IMR-90 (cell line): ENCODE measurements at regions not wholly inside any gene's neighbourhood (a gene's known extent, or its start where the extent isn't known, plus 50 kb on each side); places are given as distances from the start of the nearest gene placed in this dataset.

Experiments used
- ATAC-seq: fragments of 200-7000 bp; cut with Tn5 transposase; 2 replicates; pipeline ENCODE4 v1.9.1; 2020; ENCODE audit warnings: low read depth, mild to moderate bottlenecking, moderate library complexity
- BruUV-seq: library from RNA; stranded (reverse); fragments of 400-500 nt; replicated peaks from 2 replicates; lab custom pipeline; 2021; lab: Mats Ljungman, UMichigan
- CTCF ChIA-PET: fragments of 300-600 bp; formaldehyde crosslinking; extraction: SDS; loops from one replicate; lab custom pipeline; 2021; ENCODE audit warnings: antibody characterized with exemption; lab: Yijun Ruan, JAX
- POLR2A ChIA-PET: fragments of 300-600 bp; sonication (Branson Sonifier 250); formaldehyde crosslinking; loops from one replicate; lab custom pipeline; 2022; ENCODE audit warnings: antibody characterized with exemption; ENCODE audit not compliant: unreplicated experiment; lab: Charles Lee
- DNase-seq: peaks from one replicate; pipeline ENCODE4 v3.0.0; 2013
- H2AFZ ChIP-seq: replicated peaks from 2 replicates; pipeline ENCODE3; 2013; ENCODE audit warnings: low read length, mild to moderate bottlenecking; ENCODE audit not compliant: poor library complexity
- H2AK5ac ChIP-seq: 2 replicates; pipeline ENCODE4 v1.6.1; 2013; ENCODE audit warnings: low read depth, low read length, inconsistent platforms
- H2AK9ac ChIP-seq: replicated peaks from 2 replicates; pipeline ENCODE3; 2013; ENCODE audit warnings: mild to moderate bottlenecking, low read depth, low read length, moderate library complexity; ENCODE audit not compliant: poor library complexity
- H2BK120ac ChIP-seq: 2 replicates; pipeline ENCODE4 v1.6.1; 2013; ENCODE audit warnings: low read depth, low read length, inconsistent platforms
- H2BK15ac ChIP-seq: 3 replicates; pipeline ENCODE4 v1.6.1; 2013; ENCODE audit warnings: low read depth, low read length, inconsistent platforms
- H2BK20ac ChIP-seq: 2 replicates; pipeline ENCODE4 v1.6.1; 2013; ENCODE audit warnings: low read depth, mild to moderate bottlenecking, inconsistent platforms, low read length, moderate library complexity
- H2BK5ac ChIP-seq: 2 replicates; pipeline ENCODE4 v1.6.1; 2013; ENCODE audit warnings: mild to moderate bottlenecking, low read depth, low read length, inconsistent platforms; ENCODE audit not compliant: poor library complexity, severe bottlenecking
- H3K14ac ChIP-seq: replicated peaks from 2 replicates; pipeline ENCODE4 v1.6.1; 2013; ENCODE audit warnings: low read depth, low read length, inconsistent platforms
- H3K18ac ChIP-seq: 2 replicates; pipeline ENCODE4 v1.6.1; 2013; ENCODE audit warnings: low read depth, low read length, control low read depth
- H3K23ac ChIP-seq: 2 replicates; pipeline ENCODE4 v1.6.1; 2013; ENCODE audit warnings: low read depth, low read length, inconsistent platforms
- H3K27ac ChIP-seq: 2 replicates; pipeline ENCODE4 v1.5.1; 2013; ENCODE audit warnings: mild to moderate bottlenecking, control low read depth, low read length; ENCODE audit not compliant: insufficient read depth
- H3K27me3 ChIP-seq: 2 replicates; pipeline ENCODE4 v1.6.1; 2013; ENCODE audit warnings: low read length; ENCODE audit not compliant: control insufficient read depth, insufficient read depth
- H3K36me3 ChIP-seq: 2 replicates; pipeline ENCODE4 v1.6.1; 2013; ENCODE audit warnings: low read length, mixed read lengths; ENCODE audit not compliant: control insufficient read depth, insufficient read depth
- H3K4ac ChIP-seq: 2 replicates; pipeline ENCODE4 v1.6.1; 2013; ENCODE audit warnings: low read depth, low read length, inconsistent platforms
- H3K4me1 ChIP-seq: 2 replicates; pipeline ENCODE4 v1.6.1; 2013; ENCODE audit warnings: low read length, mixed read lengths; ENCODE audit not compliant: control insufficient read depth, insufficient read depth
- H3K4me2 ChIP-seq: 2 replicates; pipeline ENCODE4 v1.6.1; 2013; ENCODE audit warnings: low read depth, mild to moderate bottlenecking, control low read depth, low read length, moderate library complexity
- H3K4me3 ChIP-seq: 2 replicates; pipeline ENCODE4 v1.5.1; 2013; ENCODE audit warnings: low read depth, mild to moderate bottlenecking, control low read depth, low read length, moderate library complexity; ENCODE audit not compliant: insufficient read depth
- H3K56ac ChIP-seq: 2 replicates; pipeline ENCODE4 v1.6.1; 2013; ENCODE audit warnings: low read length, inconsistent platforms; ENCODE audit not compliant: insufficient read depth; ENCODE audit errors: extremely low read depth
- H3K79me1 ChIP-seq, 2 experiments: 2 replicates each; pipeline ENCODE4 v1.6.1; 2013; ENCODE audit warnings: low read length in 2 of 2, inconsistent platforms in 1 of 2, low read depth in 1 of 2
- H3K9ac ChIP-seq: 2 replicates; pipeline ENCODE4 v1.6.1; 2013; ENCODE audit warnings: low read depth, low read length, control low read depth
- H3K9me1 ChIP-seq: 2 replicates; pipeline ENCODE4 v1.6.1; 2013; ENCODE audit warnings: low read length, inconsistent platforms; ENCODE audit not compliant: insufficient read depth
- H3K9me3 ChIP-seq: 2 replicates; pipeline ENCODE4 v1.6.1; 2013; ENCODE audit warnings: low read length; ENCODE audit not compliant: control insufficient read depth, insufficient read depth
- H4K20me1 ChIP-seq: 2 replicates; pipeline ENCODE4 v1.6.1; 2013; ENCODE audit warnings: low read length, inconsistent platforms; ENCODE audit not compliant: insufficient read depth
- H4K5ac ChIP-seq: 2 replicates; pipeline ENCODE4 v1.6.1; 2013; ENCODE audit warnings: mild to moderate bottlenecking, low read depth, low read length, control low read depth
- H4K8ac ChIP-seq, 2 experiments: 2 replicates each; pipeline ENCODE4 v1.6.1; 2013; ENCODE audit warnings: low read depth in 2 of 2, low read length in 2 of 2, control low read depth in 1 of 2, inconsistent platforms in 1 of 2
- H4K91ac ChIP-seq: 2 replicates; pipeline ENCODE4 v1.6.1; 2013; ENCODE audit warnings: low read depth, low read length, inconsistent platforms; ENCODE audit not compliant: insufficient read depth
- BHLHE40 ChIP-seq: fragments of 150-350 bp; IDR thresholded peaks from 2 replicates; pipeline ENCODE4 v1.6.1; 2016; ENCODE audit warnings: mild to moderate bottlenecking, low read depth, low read length
- CEBPB ChIP-seq: IDR thresholded peaks from 2 replicates; pipeline ENCODE4 v1.6.1; 2012; ENCODE audit warnings: low read depth, low read length, improper control_type of control experiment
- CHD1 ChIP-seq: IDR thresholded peaks from 2 replicates; pipeline ENCODE4 v1.6.1; 2012; ENCODE audit warnings: low read depth, low read length, improper control_type of control experiment
- CTCF ChIP-seq: conservative IDR thresholded peaks from 2 replicates; pipeline ENCODE4 v1.5.1; 2012; ENCODE audit warnings: mild to moderate bottlenecking, low read depth, low read length, improper control_type of control experiment
- MAFK ChIP-seq: IDR thresholded peaks from 2 replicates; pipeline ENCODE4 v1.6.1; 2012; ENCODE audit warnings: low read depth, low read length, improper control_type of control experiment
- MAZ ChIP-seq: IDR thresholded peaks from 2 replicates; pipeline ENCODE4 v1.6.1; 2012; ENCODE audit warnings: low read depth, mild to moderate bottlenecking, low read length, improper control_type of control experiment, moderate library complexity, borderline replicate concordance
- MXI1 ChIP-seq: IDR thresholded peaks from 2 replicates; pipeline ENCODE4 v1.6.1; 2012; ENCODE audit warnings: low read depth, mild to moderate bottlenecking, low read length, moderate library complexity, borderline replicate concordance
- POLR2A ChIP-seq: IDR thresholded peaks from 2 replicates; pipeline ENCODE4 v1.6.1; 2012; ENCODE audit warnings: mild to moderate bottlenecking, low read depth, low read length
- RCOR1 ChIP-seq: IDR thresholded peaks from 2 replicates; pipeline ENCODE4 v1.6.1; 2012; ENCODE audit warnings: mild to moderate bottlenecking, low read length, improper control_type of control experiment; ENCODE audit not compliant: insufficient replicate concordance
- WGBS, 2 experiments: methylation state at CpG; one replicate each; pipeline versions ENCODE4 v1.1.5 to v1.1.7; 2013; ENCODE audit warnings: missing lambda C conversion rate in 2 of 2; ENCODE audit not compliant: insufficient read length in 1 of 2; ENCODE audit errors: extremely low coverage in 2 of 2; 5-methylcytosine and 5-hydroxymethylcytosine counted together
- dilution Hi-C: fragments of 300-500 bp; cut with HindIII; formaldehyde crosslinking; loops from one replicate; pipeline ENCODE4 v1.14.3; 2018; ENCODE audit warnings: low sequenced_read_pairs; ENCODE audit not compliant: unreplicated experiment
- in situ Hi-C: fragments of 300-500 bp; cut with MboI; formaldehyde crosslinking; loops from 3 replicates; pipeline ENCODE4 v1.14.3; 2019; ENCODE audit warnings: low sequenced_read_pairs, inconsistent platforms, mixed read lengths
- intact Hi-C: fragments of 100-400 bp; cut with micrococcal nuclease; formaldehyde crosslinking; loops from 2 replicates; pipeline ENCODE4 v1.10.0; 2022
- TF ChIP-seq, protein P1 (sequence below): fragments of 150-350 bp; IDR thresholded peaks from 2 replicates; pipeline ENCODE4 v1.6.1; 2016; ENCODE audit warnings: low read depth, mild to moderate bottlenecking, low read length, moderate library complexity, borderline replicate concordance

- DNase-seq (no peak), ATAC-seq (no peak)
- Histone ChIP-seq H3K27ac (no peak overlapping the region), H3K4ac (no peak overlapping the region), H3K27me3 (peaks cover 3% of the 10 kb centered on the region), H3K79me1 (no peaks in the 10 kb centered on the region), H3K14ac (no peak overlapping the region), H2BK120ac (no peak overlapping the region), H3K9ac (no peak overlapping the region), H3K23ac (no peak overlapping the region), H3K9me3 (peaks cover 3% of the 10 kb centered on the region; the same call in 1 of the 2 replicates), H4K5ac (no peak overlapping the region), H2AFZ (no peak overlapping the region), H4K20me1 (no peaks in the 10 kb centered on the region), H3K36me3 (no peaks in the 10 kb centered on the region), H3K4me1 (no peaks in the 10 kb centered on the region), H3K56ac (no peak overlapping the region), H2BK15ac (no peak overlapping the region), H4K8ac (no peak overlapping the region), H3K9me1 (no peaks in the 10 kb centered on the region), H2BK5ac (no peak overlapping the region), H2BK20ac (no peak overlapping the region), H2AK9ac (no peak overlapping the region), H3K18ac (no peak overlapping the region), H2AK5ac (no peak overlapping the region), H3K4me2 (no peak overlapping the region), H3K4me3 (no peak overlapping the region), H4K91ac (no peak overlapping the region)
- intact Hi-C loops, result loop anchor here (10.0 kb wide), 1 partner anchor 311 kb away; no protein-coding TSS in a partner anchor
- TF ChIP-seq CTCF, result no peak
- TF ChIP-seq RCOR1, result no peak
- no peak for TF ChIP-seq MAZ
- TF ChIP-seq MAFK, result no peak
- TF ChIP-seq POLR2A, result no peak
- no peak for TF ChIP-seq CEBPB
- TF ChIP-seq CHD1, result no peak
- no peak for TF ChIP-seq MXI1
- TF ChIP-seq, protein P1, sequence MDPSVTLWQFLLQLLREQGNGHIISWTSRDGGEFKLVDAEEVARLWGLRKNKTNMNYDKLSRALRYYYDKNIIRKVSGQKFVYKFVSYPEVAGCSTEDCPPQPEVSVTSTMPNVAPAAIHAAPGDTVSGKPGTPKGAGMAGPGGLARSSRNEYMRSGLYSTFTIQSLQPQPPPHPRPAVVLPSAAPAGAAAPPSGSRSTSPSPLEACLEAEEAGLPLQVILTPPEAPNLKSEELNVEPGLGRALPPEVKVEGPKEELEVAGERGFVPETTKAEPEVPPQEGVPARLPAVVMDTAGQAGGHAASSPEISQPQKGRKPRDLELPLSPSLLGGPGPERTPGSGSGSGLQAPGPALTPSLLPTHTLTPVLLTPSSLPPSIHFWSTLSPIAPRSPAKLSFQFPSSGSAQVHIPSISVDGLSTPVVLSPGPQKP, result no peak
- TF ChIP-seq BHLHE40, result no peak
- BruUV-seq, result no TSS peak
- dilution Hi-C loops, result no loop called here
- no CpG with 5 or more reads among the region's 2 CpGs for WGBS, 2 experiments
- in situ Hi-C loops, result no loop called here
- CTCF ChIA-PET, result no interaction called here
- POLR2A ChIA-PET, result no interaction called here
Measured at GRCh38 chr11:15635521-15635920, 520.8 kb downstream of the INSC start.
